ENCODE measurements at regions not wholly inside any gene's neighbourhood (a gene's known extent, or its start where the extent isn't known, plus 50 kb on each side); places are given as distances from the start of the nearest gene placed in this dataset.

DNA sequence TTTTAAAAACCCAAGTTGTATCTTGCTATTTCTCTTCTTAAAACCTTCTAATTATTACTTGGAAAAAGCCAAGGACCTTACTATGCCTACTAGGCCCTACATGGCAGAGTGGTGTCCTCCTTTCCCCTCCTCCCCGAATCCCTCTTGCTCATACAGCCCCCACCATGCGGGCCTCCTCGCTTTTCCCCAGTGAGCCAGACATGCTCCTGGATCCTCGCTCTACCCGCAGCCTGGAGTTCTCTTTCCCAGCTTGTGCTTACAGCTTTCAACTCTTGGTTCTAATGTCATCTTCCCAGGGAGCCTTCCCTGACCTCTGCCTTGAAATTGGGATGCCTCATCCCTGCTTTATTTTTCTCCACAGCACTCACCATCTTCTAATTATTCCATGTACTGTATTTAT is 111.8 kb upstream of the TLE3 start:
- CTCF ChIA-PET (ENCODE audit: unreplicated experiment), result no interaction called here
- Histone ChIP-seq H3K4me3 (ENCODE audit: low read depth, low read length, poor library complexity, severe bottlenecking) (no peak overlapping the region), H3K9me3 (ENCODE audit: low read length) (no peaks in the 10 kb centered on the region), H3K79me2 (ENCODE audit: insufficient read depth, low read depth, low read length) (no peaks in the 10 kb centered on the region), H3K4me2 (ENCODE audit: low read length) (no peak overlapping the region), H4K20me1 (ENCODE audit: insufficient read depth, low read length) (no peaks in the 10 kb centered on the region), H3K36me3 (ENCODE audit: insufficient read depth, low read length) (no peaks in the 10 kb centered on the region), H3K9me2 (ENCODE audit: insufficient read depth, low read length) (no peaks in the 10 kb centered on the region), H3K4me1 (ENCODE audit: insufficient read depth, low read length, poor library complexity, severe bottlenecking) (no peaks in the 10 kb centered on the region), H3K27ac (ENCODE audit: low read depth, low read length, poor library complexity, severe bottlenecking) (no peak overlapping the region), H2AFZ (ENCODE audit: low read length) (no peak overlapping the region)
- intact Hi-C loops (cut with micrococcal nuclease; ENCODE audit: unreplicated experiment), result loop anchor here (10.0 kb wide), 1 partner anchor 465 kb away; no protein-coding TSS in a partner anchor
- DNase-seq (ENCODE audit: low spot score), result no peak
- POLR2A ChIA-PET, result no interaction called here
- TF ChIP-seq, protein P1, sequence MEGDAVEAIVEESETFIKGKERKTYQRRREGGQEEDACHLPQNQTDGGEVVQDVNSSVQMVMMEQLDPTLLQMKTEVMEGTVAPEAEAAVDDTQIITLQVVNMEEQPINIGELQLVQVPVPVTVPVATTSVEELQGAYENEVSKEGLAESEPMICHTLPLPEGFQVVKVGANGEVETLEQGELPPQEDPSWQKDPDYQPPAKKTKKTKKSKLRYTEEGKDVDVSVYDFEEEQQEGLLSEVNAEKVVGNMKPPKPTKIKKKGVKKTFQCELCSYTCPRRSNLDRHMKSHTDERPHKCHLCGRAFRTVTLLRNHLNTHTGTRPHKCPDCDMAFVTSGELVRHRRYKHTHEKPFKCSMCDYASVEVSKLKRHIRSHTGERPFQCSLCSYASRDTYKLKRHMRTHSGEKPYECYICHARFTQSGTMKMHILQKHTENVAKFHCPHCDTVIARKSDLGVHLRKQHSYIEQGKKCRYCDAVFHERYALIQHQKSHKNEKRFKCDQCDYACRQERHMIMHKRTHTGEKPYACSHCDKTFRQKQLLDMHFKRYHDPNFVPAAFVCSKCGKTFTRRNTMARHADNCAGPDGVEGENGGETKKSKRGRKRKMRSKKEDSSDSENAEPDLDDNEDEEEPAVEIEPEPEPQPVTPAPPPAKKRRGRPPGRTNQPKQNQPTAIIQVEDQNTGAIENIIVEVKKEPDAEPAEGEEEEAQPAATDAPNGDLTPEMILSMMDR (conservative IDR thresholded peaks at IDR 0.05; ENCODE audit: low read length), result no peak
- TF ChIP-seq EZH2phosphoT487 (IDR thresholded peaks at IDR 0.05; ENCODE audit: borderline replicate concordance, low read depth, low read length), result no peak
- BruUV-seq (replicated peaks), result no TSS peak

DNA sequence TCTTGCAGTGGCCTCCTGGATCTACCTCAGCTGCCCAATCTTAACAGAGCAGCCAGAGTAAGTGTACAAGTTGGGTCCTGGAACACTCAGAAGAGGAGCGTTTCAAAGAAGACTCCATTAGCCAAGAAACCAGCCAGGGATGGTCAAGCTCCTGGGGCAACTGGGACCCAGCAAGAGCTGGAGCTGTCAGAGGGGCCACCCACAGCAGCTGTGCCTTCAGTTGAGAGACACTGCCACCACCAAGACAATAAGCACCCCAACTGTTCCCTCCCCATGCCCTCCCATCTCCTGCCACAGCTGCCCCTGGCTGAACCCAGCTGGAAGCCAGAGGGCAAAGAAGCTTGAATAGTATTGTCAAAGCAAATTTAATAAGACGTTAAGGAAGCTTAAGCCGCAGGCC is 110.6 kb upstream of the TLE3 start:
- no peaks in the 10 kb centered on the region for H3K9me2 ChIP-seq (ENCODE audit: insufficient read depth, low read length)
- no peak overlapping the region for H3K4me2 ChIP-seq (ENCODE audit: low read length)
- H3K27ac ChIP-seq (ENCODE audit: low read depth, low read length, poor library complexity, severe bottlenecking), result no peak overlapping the region
- H3K79me2 ChIP-seq (ENCODE audit: insufficient read depth, low read depth, low read length), result no peaks in the 10 kb centered on the region
- no peaks in the 10 kb centered on the region for H3K4me1 ChIP-seq (ENCODE audit: insufficient read depth, low read length, poor library complexity, severe bottlenecking)
- intact Hi-C loops (cut with micrococcal nuclease; ENCODE audit: unreplicated experiment), result loop anchor here (10.0 kb wide), 1 partner anchor 464 kb away; no protein-coding TSS in a partner anchor
- no TSS peak for BruUV-seq (replicated peaks)
- ChIA-PET POLR2A (no interaction called here), CTCF (ENCODE audit: unreplicated experiment) (no interaction called here)
- H2AFZ ChIP-seq (ENCODE audit: low read length), result no peak overlapping the region
- no peak for TF ChIP-seq EZH2phosphoT487 (IDR thresholded peaks at IDR 0.05; ENCODE audit: borderline replicate concordance, low read depth, low read length)
- TF ChIP-seq, protein P1 (conservative IDR thresholded peaks at IDR 0.05; ENCODE audit: low read length), result no peak
- DNase-seq (ENCODE audit: low spot score), result no peak
- no peaks in the 10 kb centered on the region for H4K20me1 ChIP-seq (ENCODE audit: insufficient read depth, low read length)
- H3K36me3 ChIP-seq (ENCODE audit: insufficient read depth, low read length), result no peaks in the 10 kb centered on the region
- no peaks in the 10 kb centered on the region for H3K9me3 ChIP-seq (ENCODE audit: low read length)
- no peak overlapping the region for H3K4me3 ChIP-seq (ENCODE audit: low read depth, low read length, poor library complexity, severe bottlenecking)

DNA sequence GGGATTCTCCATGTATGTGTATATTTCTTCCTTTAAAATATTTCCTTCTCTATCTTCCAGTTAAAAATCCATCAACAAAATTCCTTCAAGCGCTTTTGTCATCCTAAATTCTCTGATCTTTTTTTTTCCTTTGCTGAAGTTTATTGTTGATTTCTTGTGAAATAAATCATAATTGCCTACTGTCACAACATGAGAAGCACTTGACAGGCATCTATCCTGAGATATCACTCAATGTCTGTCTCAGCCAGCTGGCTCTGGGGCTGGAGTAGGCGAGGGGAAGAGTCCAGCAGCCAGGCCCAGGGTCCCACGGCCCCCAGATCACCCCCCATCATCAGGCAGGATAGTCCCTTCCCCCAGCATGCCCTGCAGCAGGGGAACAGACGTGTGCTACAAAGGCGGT is 109.0 kb upstream of the TLE3 start:
- no TSS peak for BruUV-seq (replicated peaks)
- TF ChIP-seq, protein P1 (conservative IDR thresholded peaks at IDR 0.05; ENCODE audit: low read length), result no peak
- no peak for TF ChIP-seq EZH2phosphoT487 (IDR thresholded peaks at IDR 0.05; ENCODE audit: borderline replicate concordance, low read depth, low read length)
- intact Hi-C loops (cut with micrococcal nuclease; ENCODE audit: unreplicated experiment), result loop anchor here (10.0 kb wide), 1 partner anchor 462 kb away; no protein-coding TSS in a partner anchor
- H4K20me1 ChIP-seq (ENCODE audit: insufficient read depth, low read length), result no peaks in the 10 kb centered on the region
- no peaks in the 10 kb centered on the region for H3K79me2 ChIP-seq (ENCODE audit: insufficient read depth, low read depth, low read length)
- no peak overlapping the region for H3K4me3 ChIP-seq (ENCODE audit: low read depth, low read length, poor library complexity, severe bottlenecking)
- POLR2A ChIA-PET, result no interaction called here
- no peaks in the 10 kb centered on the region for H3K9me2 ChIP-seq (ENCODE audit: insufficient read depth, low read length)
- no peak for DNase-seq (ENCODE audit: low spot score)
- no peaks in the 10 kb centered on the region for H3K36me3 ChIP-seq (ENCODE audit: insufficient read depth, low read length)
- H2AFZ ChIP-seq (ENCODE audit: low read length), result no peak overlapping the region
- CTCF ChIA-PET (ENCODE audit: unreplicated experiment), result no interaction called here
- H3K4me1 ChIP-seq (ENCODE audit: insufficient read depth, low read length, poor library complexity, severe bottlenecking), result no peaks in the 10 kb centered on the region
- no peaks in the 10 kb centered on the region for H3K9me3 ChIP-seq (ENCODE audit: low read length)
- H3K27ac ChIP-seq (ENCODE audit: low read depth, low read length, poor library complexity, severe bottlenecking), result no peak overlapping the region
- no peak overlapping the region for H3K4me2 ChIP-seq (ENCODE audit: low read length)

Measured in OCI-LY7 (cell line).